ENCODE measurements at regions not wholly inside any gene's neighbourhood (a gene's known extent, or its start where the extent isn't known, plus 50 kb on each side); places are given as distances from the start of the nearest gene placed in this dataset.

DNA sequence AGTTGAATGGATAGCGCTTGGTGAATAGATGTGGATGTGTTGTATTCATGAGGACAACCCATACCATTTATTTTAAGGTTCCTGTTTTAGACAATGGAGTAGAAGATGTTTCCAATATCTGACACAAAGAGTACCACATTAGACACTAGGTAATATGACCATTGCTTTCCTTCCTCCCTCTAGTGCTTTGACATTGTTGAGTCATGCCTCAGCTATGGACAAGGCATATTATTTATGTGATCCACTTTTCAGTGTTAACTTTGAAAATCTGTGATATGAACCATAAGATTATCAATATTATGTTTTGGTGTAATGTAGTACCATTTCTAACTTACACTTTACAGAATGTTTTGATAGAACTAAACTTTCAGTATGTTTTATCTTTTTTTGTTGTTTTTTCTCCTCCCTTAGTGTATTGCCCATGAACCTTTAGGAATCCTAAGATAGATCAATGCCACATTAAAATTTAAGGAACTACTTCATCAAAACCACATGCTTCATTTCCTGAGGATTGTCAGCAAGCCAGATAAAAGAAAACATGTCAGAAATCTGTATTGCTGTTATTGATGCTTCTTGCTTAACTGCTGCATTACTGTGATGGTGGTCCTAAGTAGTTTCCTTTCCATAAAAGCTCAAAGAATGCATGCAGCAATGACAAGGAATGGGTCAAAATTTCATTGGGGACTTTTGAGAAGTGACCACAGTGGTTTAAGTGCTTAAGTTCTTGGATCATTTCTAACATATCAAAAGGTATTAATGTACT, 105.0 kb downstream of the PCDH7 start:
- Histone ChIP-seq H3K4me1 (peaks cover 58% of the 10 kb centered on the region), H3K27me3 (no peaks in the 10 kb centered on the region), H3K9me3 (replicated peaks) (no peaks in the 10 kb centered on the region), H3K27ac (no peak overlapping the region), H3K36me3 (peaks cover 6% of the 10 kb centered on the region; the same call in 1 of the 2 replicates), H3K4me3 (no peak overlapping the region)
- DNase-seq = no peak

DNA sequence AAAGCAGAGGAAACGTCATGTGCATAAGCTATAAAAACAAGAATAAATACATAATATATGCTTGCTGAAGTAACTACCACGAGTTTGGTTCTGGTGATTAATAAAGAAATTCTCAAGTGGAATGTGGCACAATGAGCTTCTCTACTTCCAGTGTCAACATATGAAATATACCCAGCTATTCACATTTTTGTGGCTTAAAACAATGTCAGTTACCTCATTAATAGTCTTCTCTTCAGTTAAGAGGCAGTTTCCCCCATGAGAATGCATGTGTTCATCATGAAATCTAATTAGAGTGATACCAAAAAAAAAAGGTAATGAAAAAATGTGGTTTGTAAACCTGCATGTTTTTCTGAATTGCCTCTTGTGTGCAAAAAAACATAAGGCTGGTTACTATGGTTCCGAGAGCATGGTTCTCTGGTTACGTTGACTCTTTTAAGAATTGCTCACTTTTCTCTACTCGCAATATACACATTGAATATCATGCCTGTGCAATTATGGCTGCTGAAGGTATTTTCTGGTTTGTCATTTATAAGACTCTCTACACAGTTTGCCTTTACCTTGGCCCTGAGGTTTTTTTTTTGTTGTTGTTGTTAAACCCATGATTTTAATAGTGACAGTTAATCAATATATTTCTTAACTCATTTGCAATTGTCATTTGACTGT, 108.2 kb downstream of the PCDH7 start:
- H3K9me3 ChIP-seq (replicated peaks) = no peaks in the 10 kb centered on the region
- H3K27me3 ChIP-seq = no peaks in the 10 kb centered on the region
- peak in 1 of 2 experiments; percentile 54 for DNase-seq
- H3K4me3 ChIP-seq = no peak overlapping the region
- peak overlapping the region; percentile 25 for H3K27ac ChIP-seq
- H3K36me3 ChIP-seq = peaks cover 6% of the 10 kb centered on the region; the same call in 1 of the 2 replicates
- H3K4me1 ChIP-seq = peaks cover 36% of the 10 kb centered on the region

DNA sequence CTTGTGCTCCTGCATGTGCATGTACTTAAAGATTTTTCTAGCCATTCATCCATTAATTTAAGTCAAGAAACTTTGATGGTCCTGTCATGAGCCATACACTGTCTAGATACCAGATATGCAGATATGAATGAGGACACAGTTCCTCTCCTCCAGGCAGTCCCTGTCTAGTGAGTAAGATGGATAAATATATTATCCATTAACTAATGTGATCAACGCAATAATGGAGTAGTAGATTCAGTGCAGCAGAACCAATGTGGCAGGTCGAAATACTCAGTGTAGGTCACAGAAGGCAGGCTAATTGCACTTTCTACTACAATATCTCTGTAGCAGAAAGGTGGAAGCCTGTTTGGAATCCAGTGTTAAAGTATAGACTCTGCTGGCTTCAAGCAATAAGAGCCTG, 112.5 kb downstream of the PCDH7 start:
- Histone ChIP-seq H3K4me3 (no peak overlapping the region), H3K9me3 (replicated peaks) (no peaks in the 10 kb centered on the region), H3K36me3 (peaks cover 2% of the 10 kb centered on the region; the same call in 1 of the 2 replicates), H3K4me1 (peaks cover 40% of the 10 kb centered on the region), H3K27me3 (no peaks in the 10 kb centered on the region), H3K27ac (no peak overlapping the region)
- DNase-seq = no peak

DNA sequence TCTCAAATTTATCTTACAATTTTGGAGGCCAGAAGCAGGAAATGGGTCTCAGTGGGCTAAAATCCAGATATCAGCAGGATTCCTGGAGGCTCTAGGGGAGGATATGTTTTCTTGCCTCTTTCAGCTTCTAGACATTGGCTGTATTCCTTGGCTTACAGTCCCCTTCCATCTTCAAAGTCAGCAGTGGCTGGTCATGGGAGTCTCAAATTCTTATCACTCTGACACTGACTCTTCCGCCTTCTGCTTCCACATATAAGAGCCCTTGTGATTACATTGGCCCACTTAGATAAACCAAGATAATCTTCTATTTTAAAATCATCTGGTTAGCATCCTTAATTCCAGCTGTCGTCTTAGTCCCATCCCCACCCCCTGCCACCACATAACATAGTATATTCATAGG, 113.0 kb downstream of the PCDH7 start:
- DNase-seq = no peak
- Histone ChIP-seq H3K36me3 (peaks cover 2% of the 10 kb centered on the region), H3K4me3 (no peak overlapping the region), H3K9me3 (replicated peaks) (no peaks in the 10 kb centered on the region), H3K4me1 (peaks cover 38% of the 10 kb centered on the region), H3K27ac (no peak overlapping the region), H3K27me3 (no peaks in the 10 kb centered on the region)

DNA sequence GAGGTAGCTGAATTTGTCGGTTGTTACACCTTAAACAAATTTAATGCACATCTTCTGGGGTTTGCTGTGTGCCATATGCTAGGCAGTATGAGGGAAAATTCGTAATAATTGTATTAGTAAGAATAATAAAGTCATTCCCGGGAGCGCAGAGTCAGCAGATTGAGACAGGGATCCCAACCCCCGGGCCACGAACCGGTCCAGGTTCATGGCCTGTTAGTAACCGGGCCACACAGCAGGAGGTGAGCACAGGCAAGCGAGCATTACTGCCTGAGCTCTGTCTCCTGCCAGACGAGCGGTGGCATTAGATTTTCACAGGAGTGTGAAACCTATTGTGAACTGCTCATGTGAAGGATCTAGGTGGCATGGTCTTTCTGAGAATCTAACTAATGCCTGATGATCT, 114.9 kb downstream of the PCDH7 start:
- Histone ChIP-seq H3K27me3 (no peaks in the 10 kb centered on the region), H3K4me1 (peaks cover 45% of the 10 kb centered on the region), H3K9me3 (replicated peaks) (no peaks in the 10 kb centered on the region), H3K27ac (no peak overlapping the region), H3K36me3 (peaks cover 2% of the 10 kb centered on the region), H3K4me3 (no peak overlapping the region)
- no peak for DNase-seq

DNA sequence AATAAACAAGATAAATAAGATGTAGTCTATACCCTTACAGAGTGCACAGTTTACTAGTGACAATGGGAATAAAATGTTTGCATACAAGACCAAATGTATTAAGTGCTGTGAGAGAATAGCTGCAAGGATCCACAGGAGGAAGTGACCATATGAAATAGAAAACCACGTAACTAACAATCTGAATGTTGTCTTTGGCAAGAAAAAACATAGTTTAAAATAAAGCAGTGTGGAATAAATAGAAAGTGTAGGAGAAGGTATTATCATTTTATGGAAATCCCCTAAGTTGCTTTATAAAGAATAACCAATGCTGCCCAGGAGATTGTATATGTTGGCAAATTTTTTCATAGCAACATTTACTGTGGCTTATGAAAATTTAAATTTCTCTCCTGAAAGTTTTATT, 116.1 kb downstream of the PCDH7 start:
- Histone ChIP-seq H3K27me3 (no peaks in the 10 kb centered on the region), H3K4me3 (no peak overlapping the region), H3K4me1 (peaks cover 55% of the 10 kb centered on the region), H3K36me3 (peaks cover 2% of the 10 kb centered on the region), H3K9me3 (replicated peaks) (no peaks in the 10 kb centered on the region), H3K27ac (no peak overlapping the region; the same call in 1 of the 2 replicates)
- no peak for DNase-seq

DNA sequence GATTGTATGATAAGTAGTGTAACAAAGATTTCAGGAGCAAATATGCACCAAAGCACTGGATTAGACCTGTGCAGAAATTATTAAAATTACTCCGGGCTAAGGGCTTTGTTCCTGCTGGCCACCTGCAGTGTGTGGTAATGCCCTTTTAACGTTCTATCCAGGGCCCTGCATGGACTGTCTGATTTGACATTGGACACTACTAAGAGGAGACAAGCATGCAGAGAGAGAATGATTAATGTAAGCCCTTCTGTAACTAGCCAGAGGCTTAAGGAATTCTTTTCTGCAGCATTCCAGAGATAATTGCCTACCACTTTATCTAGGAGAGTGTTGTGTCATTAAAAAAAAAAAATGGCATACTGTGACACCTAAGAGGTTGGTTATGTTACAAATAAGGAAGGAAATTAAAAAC, 117.0 kb downstream of the PCDH7 start:
- no peak overlapping the region for H3K4me3 ChIP-seq
- H3K4me1 ChIP-seq = peaks cover 57% of the 10 kb centered on the region
- H3K36me3 ChIP-seq = peaks cover 3% of the 10 kb centered on the region
- H3K27me3 ChIP-seq = no peaks in the 10 kb centered on the region
- H3K27ac ChIP-seq = peak overlapping the region; percentile 12; the same call in 1 of the 2 replicates
- peak; percentile 64 to 84 for DNase-seq
- no peaks in the 10 kb centered on the region for H3K9me3 ChIP-seq (replicated peaks)

DNA sequence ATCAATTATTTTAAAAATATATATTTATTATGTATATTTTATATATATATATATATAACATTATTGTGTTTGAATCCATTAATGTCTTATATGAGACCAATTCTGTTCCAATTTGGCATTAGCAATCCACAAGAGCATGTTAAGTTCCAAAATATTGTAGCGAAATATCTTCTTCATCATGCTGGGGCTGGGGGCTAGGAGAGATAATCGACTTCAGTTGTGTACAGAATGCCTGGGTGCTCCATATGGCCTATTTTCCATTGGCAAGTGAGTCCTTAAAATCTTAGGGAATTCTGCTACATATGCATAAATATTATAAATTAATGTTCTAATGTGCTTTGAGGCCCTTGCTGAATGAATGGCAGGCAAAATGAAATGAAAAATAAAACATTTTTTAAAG, 117.7 kb downstream of the PCDH7 start:
- H3K27me3 ChIP-seq = no peaks in the 10 kb centered on the region
- no peak overlapping the region for H3K27ac ChIP-seq
- peaks cover 4% of the 10 kb centered on the region for H3K36me3 ChIP-seq
- H3K9me3 ChIP-seq (replicated peaks) = no peaks in the 10 kb centered on the region
- H3K4me1 ChIP-seq = peaks cover 57% of the 10 kb centered on the region
- DNase-seq = no peak
- H3K4me3 ChIP-seq = no peak overlapping the region

- H3K27me3 ChIP-seq = no peaks in the 10 kb centered on the region
- H3K9me3 ChIP-seq (replicated peaks) = no peaks in the 10 kb centered on the region
- no peak for DNase-seq
- no peak overlapping the region for H3K27ac ChIP-seq
- H3K36me3 ChIP-seq = peaks cover 4% of the 10 kb centered on the region
- no peak overlapping the region for H3K4me3 ChIP-seq
- peaks cover 57% of the 10 kb centered on the region for H3K4me1 ChIP-seq
These were observed 118.2 kb downstream of the PCDH7 start for GRCh38 chr4:30838331-30838730.

- Histone ChIP-seq H3K4me3 (no peak overlapping the region), H3K4me1 (peaks cover 67% of the 10 kb centered on the region), H3K9me3 (replicated peaks) (no peaks in the 10 kb centered on the region), H3K27ac (peak overlapping the region; percentile 2; the same call in 1 of the 2 replicates), H3K27me3 (no peaks in the 10 kb centered on the region), H3K36me3 (peaks cover 4% of the 10 kb centered on the region)
- DNase-seq = peak; percentile 72 to 94
These were observed 119.7 kb downstream of the PCDH7 start for GRCh38 chr4:30839583-30840520.

- Histone ChIP-seq H3K9me3 (replicated peaks) (no peaks in the 10 kb centered on the region), H3K36me3 (peaks cover 2% of the 10 kb centered on the region), H3K27me3 (no peaks in the 10 kb centered on the region), H3K4me1 (peaks cover 70% of the 10 kb centered on the region), H3K4me3 (no peak overlapping the region), H3K27ac (peak overlapping the region; percentile 2; the same call in 1 of the 2 replicates)
- DNase-seq = peak in 1 of 2 experiments; percentile 19
These were observed 120.4 kb downstream of the PCDH7 start for GRCh38 chr4:30840571-30840970.

DNA sequence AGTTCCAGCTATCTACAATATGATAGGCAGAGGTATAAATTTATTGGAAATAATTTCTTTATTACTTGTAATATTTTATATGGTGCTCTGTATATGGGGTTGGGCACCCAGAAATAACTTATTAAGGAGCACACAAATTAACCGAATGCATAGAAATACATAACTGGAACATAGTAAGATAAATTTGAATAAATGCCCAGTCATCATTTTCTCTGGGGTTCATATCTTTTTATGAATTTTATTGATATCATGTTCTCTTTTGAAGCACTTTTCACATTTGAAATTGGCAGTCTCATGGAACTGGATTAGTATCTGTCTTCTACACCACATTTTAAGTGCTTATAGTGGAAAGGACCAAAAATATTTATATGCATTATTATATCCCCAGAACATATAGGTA, 122.0 kb downstream of the PCDH7 start:
- Histone ChIP-seq H3K4me3 (no peak overlapping the region), H3K4me1 (peaks cover 61% of the 10 kb centered on the region), H3K36me3 (peaks cover 6% of the 10 kb centered on the region; the same call in 1 of the 2 replicates), H3K27ac (no peak overlapping the region), H3K27me3 (no peaks in the 10 kb centered on the region), H3K9me3 (replicated peaks) (no peaks in the 10 kb centered on the region)
- DNase-seq = no peak

DNA sequence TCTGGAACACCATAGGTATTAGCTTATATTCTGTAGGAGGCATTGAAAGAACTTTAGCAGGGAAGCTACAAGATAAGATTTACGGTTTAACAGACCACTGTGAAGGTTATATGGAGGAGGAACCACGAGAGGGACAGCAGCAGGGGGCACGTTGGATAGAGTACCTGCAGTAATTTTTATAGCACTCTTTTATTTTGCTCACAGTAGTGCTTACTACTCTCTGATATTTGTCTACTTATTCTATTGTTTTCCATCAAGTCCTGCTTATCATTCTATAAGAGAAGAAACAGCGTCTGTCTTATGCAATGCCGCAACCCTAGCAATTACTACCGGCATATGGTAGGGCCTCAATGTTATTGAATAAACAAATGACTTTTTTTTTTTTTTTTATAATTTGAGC, 122.5 kb downstream of the PCDH7 start:
- no peaks in the 10 kb centered on the region for H3K27me3 ChIP-seq
- no peak overlapping the region for H3K4me3 ChIP-seq
- no peaks in the 10 kb centered on the region for H3K9me3 ChIP-seq (replicated peaks)
- no peak for DNase-seq
- peaks cover 6% of the 10 kb centered on the region; the same call in 1 of the 2 replicates for H3K36me3 ChIP-seq
- peaks cover 62% of the 10 kb centered on the region for H3K4me1 ChIP-seq
- H3K27ac ChIP-seq = no peak overlapping the region

DNA sequence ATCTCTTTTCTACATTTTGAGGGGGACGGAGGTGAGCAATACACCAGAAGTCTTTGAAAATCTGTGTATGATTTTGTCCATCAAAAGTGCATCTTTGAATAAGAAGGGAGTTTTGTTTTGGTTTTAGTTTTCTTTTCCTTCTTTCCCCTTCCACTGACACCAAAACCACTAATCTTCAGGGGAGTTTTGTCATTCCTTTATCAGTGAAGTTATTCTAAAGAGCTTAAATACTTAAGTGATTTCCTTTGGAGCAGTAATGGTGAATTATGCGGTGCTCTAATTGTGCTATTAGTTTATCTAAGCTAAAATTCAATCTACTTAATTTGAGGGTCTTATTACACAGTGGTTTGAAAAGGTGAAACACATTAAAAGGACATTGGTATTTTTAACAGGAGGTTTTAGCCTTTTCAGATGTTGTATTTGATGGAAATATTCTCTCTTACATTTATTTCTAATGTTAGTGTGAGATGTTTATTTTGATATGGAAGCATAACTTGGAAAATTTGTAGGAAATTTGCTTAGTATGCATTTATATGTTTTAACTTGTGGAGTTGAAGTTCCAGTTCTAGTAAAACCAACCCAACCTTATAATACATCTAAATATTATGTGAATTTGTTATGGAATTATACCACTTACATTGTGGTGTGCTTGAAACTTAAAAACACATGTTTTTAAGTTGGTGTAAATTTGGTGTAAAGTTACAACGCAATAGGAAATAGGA, 124.9 kb downstream of the PCDH7 start:
- H3K36me3 ChIP-seq = peaks cover 12% of the 10 kb centered on the region
- DNase-seq = peak in 1 of 2 experiments; percentile 61

More for the DNA sequence above, 124.9 kb downstream of the PCDH7 start:
- Histone ChIP-seq H3K4me1 (peaks cover 50% of the 10 kb centered on the region), H3K27me3 (no peaks in the 10 kb centered on the region), H3K27ac (no peak overlapping the region), H3K4me3 (no peak overlapping the region), H3K9me3 (replicated peaks) (no peaks in the 10 kb centered on the region)
